Stimulated activated CD4-positive, alpha-beta T cell treated with anti-CD3 and anti-CD28 coated beads, Interleukin-4, amount 100 ng/mL, for 4 hours (primary cell): ENCODE measurements at regions not wholly inside any gene's neighbourhood (a gene's known extent, or its start where the extent isn't known, plus 50 kb on each side); places are given as distances from the start of the nearest gene placed in this dataset.
"Not testable (repeated sequence)": the region's sequence is repeated elsewhere in the genome, so short reads cannot be mapped to it uniquely, and the experiment has no call there.

Experiments used
- DNase-seq, 2 experiments: peaks; one replicate each; pipeline ENCODE4 v3.0.0-alpha.2; 2020

DNA sequence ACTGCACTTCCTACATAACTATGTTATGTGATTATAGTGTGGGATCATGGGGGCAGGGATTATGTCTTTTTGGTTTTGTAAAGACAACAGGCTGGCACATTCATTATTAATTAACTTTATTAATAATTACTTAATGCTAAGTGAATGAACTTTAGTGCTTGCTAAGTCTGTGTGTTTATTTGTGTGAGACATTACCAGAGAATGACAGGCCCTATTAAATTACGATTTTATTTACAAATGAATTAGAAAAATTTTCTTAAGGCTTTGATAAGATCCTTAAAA lies 100.9 kb downstream of the CD83 start:
- DNase-seq, result no peak

DNA sequence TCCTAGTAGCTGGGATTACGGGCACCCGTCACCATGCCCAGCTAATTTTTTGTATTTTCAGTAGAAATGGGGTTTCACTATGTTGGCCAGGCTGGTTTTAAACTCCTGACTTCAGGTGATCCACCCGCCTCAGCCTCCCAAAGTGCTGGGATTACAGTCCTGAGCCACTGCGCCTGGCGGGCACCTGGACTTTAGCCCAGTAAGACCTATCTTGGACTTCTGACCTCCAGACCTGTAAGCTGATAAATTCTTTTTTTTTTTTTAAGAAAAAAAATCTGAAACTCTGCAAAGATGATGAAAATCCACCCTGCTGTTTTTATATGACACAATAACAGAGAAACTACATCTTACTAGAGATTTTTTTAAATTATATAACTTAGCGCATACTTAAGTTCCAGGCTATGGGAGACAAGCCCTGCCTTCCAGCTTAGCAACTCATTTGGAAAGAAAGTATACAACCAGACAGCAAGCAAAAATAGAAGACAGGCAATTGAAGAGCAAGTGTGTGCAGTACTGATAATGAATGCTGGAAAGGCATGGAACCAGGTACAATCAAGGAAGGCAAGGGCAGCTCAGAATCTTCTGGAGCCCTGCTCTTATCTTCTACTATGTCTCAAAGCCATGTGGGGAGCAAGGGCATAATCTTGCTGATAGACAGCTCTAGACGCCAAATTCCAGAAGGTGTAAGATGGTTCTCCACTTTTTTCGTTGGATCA lies 104.2 kb downstream of the CD83 start:
- DNase-seq, result no peak

DNA sequence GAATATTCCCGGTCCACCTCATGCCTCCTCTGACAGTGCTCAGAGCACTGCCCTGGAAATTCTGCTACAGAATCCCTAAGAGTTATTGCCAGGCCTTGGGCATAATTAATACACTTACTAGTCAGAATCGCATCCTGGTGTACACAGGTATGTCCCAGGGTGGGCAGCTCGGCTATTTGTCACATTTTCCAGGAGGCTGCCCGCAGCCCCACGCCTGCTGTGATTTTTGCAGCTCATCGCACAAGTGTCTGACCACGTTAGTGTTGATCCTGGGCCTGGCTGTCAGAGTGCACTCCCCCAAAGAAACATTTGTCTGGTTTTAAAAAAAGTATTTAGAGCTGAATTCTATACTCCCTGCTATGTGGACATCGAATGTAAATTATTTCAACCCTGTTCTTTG lies 105.4 kb downstream of the CD83 start:
- DNase-seq, result no peak

DNA sequence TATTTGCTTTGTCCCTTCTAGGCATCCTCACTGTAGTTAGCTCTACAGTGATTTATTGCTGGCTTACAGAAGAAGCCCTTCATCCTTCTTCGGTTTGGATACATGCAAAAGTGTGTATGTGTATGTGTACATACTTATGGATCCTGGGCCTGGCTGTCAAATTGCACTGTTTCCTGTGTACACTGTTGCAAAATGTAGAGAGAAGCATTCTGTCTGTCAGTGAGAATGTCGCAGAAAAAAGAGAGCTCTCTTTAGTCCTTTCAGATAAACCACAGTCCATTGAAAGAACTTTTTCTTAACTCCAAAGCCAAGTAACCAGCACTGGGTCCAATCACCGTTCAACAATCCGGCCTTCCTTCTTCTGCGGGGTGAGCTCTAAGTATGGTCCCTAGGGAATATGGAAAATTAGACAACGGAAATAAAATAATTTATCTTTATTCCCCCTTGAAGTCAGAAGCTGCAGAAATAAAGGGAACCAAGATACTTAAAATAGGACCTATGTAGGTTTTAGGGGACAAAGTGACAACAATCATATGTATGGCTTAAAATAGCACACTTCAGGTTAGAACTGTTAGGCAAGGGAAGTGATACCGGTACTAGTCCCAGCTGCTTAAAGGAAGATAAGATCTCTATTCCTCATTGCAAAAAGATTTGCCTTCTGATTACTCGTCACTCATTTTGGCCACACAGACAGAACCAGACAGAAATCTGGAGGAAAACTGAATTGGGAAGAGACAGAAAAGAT lies 107.0 kb downstream of the CD83 start:
- DNase-seq, result no peak

DNA sequence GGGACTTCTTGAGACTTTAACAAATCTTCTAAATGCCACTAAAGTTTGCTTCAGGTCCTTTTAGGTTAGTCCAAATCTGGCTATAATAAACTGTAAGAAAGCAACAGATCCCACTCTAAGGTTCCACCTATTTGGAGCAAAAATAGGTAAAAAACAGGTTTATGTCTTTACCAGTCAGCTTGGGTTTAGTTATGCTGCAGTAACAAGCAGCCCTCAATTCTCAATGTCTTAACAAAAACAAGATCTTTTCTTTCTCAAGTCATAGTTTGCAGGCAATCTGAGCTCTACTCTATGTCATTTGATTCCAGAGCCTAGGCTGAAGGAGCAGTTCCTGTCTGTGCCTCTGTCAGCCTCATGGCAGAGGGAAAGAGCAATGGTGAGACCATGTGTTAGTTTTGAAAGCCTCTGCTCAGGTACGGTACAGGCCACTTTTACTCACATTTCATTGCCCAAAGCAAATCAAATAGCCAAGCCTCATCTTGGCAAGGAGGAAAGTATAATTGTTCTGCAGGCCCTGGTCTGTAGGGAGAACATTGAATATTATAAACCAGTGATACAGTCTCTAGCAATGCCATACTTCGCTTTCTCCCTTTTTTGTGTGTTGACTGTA lies 108.6 kb downstream of the CD83 start:
- DNase-seq, result no peak

DNA sequence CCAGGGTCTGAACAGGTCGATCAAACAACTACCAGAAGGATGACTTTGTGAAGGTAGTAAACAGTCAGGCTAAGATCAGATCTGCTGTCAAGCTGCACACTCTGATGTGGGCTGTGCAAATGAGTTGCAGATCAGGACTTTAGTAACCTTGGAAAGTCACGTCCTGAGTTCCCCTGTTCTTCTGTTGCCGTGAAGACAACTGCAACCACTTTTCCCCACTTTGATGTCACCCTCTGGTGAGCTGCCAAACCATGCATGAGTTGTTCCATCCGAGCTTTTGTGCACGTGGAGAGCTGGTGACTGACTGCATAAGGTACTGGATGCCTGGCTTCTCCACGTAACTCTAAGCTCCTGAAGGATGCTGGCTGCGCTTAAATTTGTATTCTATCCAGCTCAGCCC lies 111.0 kb downstream of the CD83 start:
- peak in 1 of 2 experiments; percentile 61 for DNase-seq

DNA sequence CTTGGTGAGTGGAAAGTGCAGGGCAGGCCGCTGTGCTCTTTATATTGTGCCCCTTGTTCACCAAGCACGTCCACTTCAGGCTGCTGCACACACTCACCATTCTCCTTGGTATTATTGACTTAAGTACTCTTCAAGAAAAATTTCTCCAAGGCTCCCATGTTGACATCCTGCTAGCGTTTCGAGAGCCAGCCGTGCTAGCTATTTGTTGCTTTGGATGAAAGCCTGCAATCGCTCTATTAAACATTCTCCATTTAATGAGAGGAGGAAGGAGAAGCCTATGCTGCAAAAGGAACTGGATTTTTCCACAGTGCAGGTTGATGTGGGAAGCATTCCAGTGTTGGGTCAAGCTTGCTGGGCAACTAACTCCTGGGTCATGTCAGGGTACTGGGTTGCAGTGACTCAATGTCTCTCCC lies 113.5 kb downstream of the CD83 start:
- DNase-seq, result no peak

DNA sequence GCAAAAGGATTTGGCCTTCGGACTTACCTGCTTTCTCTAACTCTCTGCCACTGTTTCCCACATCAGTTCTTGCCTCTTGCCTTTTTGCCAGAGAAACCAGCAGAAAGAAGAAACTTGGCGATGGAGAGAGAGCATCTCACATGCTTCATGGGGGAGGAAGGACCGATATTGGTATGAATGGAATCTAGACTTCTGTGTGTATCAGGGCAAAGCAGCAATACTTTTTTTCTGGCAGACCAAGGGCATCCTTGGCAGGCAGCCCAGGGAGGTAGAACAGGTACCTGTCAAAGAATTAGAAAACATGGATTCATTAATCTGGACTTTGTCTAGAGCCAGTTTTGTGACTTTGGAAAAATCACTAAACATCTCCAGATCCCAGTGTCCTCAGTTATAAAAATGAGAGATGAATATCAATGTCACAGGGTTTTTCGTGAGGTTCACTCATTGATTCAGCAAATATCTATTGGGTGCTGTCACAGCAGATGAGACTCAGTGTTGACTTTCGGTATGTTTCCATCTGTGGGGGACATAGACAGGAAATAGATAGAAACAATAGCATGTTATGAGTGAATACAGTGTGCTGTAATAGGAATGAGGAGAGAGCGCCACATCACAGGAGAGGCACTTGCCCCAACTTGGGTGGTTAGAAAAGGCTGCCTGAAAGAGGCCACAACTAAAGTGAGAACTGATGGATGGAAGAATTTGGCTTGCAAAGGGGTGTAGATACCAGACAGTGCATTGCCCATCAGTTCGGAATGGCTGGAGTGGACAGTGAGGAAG lies 114.1 kb downstream of the CD83 start:
- no peak for DNase-seq

DNA sequence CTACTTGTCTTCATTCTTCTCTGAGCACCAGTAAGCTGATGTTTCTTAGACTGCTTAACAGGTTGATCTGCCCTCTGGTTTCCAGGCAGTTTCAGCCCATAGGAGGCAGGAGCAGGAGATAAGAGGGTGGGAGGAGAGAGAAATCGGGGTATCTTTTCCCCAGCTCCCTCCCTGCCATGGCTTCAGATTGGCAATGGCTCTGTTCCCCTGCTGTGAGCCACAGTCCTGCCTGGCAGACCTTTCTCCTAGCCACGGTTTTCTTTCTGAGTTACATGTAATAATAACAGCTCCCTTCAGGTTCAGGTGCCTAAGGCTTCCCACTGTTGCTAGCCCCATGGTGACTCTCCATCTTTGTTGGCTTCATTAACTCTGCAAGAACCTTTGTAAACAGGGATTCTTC lies 115.3 kb downstream of the CD83 start:
- DNase-seq, result no peak

DNA sequence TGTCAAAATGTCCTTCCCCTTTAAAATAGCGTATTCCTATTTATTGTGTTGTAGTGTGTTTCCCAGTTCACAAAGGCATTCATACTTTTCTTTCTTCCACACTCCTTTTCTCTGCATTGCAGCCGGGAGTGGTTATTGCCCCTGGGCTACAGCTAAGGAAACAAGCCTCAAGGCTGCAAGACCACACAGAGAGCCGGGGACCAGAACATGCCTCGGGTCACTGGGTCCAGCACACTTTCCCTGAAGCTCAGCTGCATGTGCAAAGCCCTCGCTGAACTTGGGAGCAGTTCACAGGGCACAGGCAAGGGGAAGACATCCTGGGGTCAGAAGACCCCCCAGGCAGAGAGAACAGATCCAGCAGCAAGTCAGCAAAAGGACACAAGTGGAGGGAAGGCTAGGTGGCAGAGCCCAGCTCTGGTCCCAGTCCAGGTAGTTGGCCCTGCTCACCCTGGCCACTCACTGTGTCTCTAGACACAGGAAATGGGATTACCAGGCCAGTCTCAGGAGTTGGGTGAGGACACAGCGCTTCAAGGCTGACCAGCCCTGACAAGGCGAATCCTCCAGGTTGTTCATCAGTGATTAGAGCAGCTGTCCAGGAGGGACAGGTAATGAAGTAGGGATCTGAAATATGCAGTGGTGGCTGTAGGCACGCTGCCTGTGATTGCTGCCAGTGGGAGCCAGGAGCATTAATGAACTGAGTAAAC lies 118.2 kb downstream of the CD83 start:
- DNase-seq, result no peak

DNA sequence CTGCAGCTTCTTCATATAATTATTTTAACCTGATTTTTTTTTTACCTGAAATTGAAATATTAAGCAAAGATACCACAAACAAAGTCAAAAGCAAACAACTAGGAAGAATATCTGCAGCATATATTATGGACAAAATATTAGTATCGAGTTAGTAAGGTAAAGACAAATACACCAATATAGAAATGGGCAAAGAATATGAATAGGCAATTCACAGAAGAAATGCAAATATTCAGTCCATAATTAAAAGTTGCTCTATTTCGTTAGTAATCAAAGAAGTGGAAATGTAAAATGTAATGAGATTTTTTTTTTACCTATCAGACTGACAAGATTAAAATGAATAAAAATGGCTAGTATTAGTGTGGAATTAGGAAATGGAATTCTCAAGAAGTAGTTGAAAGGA lies 121.5 kb downstream of the CD83 start:
- no peak for DNase-seq

DNA sequence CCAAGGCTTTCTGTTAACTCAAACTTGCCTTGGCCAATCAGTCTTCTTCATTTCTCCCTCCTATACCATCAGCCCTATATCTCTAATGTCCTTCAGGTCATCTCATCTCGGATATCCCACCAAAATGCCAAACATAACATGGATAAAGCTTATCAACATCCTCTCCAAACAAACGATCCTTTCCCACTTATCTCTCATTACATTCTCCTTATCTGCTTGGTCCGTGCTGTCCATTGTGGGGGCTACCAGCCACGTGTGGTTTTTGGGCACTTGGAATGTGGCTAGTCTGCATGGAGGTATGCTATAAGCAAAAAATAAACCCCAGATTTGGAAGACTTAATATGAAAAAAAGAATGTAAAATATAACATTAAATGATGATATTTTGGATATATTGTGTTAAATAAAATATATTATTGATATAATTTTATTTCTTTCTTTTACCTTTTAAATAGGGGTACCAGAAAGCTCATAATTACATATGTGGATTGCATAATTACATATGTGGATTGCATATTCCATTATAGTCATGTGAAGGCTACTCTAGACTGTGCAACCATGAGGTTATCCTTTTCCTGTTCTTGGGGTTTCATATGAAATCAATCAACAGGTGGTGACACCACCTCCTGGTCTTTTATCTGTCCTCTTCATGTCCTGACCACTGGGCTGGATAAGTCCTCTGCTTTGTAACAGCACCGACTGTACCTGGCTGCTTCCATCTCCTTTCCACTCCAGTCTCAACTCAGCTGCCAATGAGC lies 123.0 kb downstream of the CD83 start:
- DNase-seq, result no peak

DNA sequence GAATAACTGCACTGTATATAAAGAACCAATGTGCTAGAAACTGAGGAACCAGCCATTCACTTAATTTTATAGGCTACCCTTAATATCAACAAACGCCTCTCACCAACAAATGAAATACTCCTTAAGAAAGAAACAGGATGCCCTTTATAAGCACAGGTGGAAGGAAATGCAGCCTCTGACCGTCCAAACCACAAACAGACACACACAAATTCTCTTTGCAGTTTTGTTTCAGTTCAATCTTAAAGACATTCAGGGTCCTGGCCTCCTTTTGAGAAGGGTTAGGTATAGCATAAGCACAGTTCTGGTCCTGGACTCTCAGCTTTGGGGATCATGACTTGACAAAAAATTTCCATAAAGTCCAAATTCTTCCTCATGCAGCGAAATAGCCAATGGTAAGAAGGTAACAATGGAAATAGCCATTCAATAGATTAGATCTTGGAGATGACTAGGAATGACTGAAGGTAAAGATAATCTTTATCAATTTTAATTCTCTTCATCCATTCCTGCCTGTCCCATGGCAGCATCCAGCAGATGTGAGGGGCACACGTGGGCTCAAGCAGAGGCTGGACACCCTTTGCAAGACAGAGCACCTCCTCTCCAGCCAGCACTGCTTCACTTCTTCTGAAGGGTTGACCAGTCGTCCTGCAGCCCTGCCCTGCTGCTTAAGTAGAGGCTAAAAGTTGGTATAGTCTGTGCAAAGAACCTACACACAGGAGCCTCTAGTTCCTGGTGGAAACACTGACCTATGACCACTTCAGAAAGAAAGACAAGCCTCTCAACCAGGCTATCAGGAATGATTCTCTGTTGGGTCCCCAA lies 123.9 kb downstream of the CD83 start:
- DNase-seq, result no peak

DNA sequence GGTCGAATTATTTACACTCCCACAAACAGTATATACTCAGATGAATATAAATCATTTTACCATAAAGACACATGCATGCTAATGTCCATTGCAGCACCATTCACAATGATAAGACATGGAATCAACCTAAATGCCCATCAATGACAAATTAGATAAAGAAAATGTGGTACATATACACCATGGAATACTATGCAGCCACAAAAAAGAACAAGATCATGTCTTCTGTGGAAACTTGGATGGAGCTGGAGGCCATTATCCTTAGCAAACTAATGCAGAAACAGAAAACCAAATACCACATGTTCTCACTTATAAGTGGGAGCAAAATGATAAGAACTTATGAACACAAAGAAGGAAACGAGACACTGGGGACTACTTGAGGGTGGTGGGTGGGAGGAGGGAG lies 125.3 kb downstream of the CD83 start:
- DNase-seq, result not testable (repeated sequence)

DNA sequence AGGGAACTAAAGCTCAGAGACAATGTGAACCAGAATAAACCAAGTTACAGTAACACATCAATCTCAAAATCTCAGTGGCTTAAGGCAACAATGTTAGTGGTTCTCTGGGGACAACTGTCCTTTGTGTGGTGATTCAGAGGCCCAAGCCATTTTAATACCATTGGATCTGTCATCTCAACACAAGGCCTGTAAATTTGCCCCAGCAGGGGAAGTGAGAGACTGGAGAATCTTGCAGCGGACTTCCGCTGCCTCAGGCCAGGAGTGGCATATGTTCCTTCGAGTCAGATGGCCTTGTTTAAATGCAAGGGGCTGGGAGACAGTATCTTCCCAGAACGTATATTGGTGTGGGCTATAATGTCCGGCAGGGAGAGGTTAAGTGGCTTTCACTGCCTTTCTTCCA lies 126.0 kb downstream of the CD83 start:
- no peak for DNase-seq

DNA sequence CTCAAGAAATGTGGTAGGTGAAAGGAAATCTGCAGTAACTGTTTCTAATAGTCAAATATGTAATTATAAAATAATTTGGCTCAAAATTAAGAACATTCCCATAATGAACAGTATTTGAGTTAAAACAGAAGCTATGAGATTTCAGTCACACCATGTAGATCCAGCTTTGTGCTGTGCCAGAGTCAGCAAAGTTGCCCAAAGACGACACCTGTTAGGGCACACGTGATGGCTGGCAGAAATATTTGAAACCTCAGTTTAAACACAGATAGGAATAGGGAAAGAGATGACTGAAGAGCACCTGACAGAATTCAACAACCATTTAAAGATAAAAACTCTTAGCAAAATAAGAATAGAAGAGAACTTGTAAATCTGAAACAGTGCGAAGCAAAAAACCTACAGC lies 129.3 kb downstream of the CD83 start:
- no peak for DNase-seq

DNA sequence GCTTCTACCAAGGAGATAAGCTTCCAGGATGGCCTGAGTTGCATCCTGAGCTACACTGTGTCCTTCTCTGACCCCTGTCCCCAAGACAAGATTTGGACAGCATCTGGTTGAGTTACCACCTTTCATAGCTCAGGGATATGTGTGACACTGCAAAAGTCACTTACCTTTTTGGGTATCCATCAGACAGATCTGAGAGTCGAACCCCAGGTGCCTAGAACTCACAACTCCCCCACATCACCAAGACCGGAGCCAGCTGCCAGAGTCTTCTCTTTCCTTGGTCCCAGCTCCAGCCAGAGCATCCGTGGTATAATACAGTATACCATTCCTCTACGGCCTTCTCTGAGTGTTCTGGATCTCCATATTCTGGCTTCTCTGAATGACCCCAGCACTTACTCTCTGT lies 133.0 kb downstream of the CD83 start:
- no peak for DNase-seq

DNA sequence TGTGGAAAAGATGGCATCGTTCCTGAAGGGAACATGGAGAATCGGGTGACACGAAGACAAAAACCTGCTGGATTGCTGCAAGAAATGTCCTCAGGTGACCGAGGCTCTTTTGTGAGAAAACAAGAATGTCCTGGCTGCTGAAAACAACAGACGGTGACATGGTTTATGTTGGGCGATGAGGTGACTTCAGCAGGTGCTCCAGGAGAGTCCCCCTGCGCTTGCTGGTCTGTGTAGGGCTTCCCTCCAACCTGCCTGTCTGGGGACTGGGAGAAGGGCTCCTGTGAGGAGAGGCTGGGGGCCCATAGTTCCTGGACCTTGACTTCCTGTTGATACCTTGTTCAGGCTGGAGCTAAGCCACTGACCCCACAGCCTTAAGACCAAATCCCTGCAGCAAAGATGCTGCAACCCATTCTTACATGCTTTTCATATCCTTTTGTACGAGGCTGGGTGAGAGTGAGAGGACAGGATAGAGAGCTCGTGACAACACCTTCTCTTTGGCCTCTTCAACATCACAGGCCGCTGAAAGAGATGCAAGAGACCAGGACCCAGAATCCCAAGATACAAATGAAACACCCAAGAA lies 134.8 kb downstream of the CD83 start:
- DNase-seq, result no peak

DNA sequence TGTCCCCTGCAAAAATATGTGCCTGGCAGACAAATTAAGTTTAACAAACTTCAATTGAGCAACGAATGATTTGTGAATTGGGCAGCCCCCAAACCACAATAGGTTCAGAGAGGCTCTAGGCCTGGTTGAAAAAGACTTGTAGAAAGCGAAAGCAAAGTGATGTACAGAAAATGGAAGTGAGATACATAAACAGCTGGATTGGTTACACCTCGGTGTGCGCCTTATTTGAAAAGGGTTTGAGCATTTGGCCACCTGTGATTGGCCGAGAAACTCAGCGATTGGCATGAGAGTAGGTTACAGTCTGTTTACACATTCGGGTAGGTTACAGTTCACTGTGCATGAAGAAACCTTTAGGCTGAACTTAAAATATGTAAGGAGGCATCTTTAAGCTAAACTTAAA lies 136.9 kb downstream of the CD83 start:
- no peak for DNase-seq

DNA sequence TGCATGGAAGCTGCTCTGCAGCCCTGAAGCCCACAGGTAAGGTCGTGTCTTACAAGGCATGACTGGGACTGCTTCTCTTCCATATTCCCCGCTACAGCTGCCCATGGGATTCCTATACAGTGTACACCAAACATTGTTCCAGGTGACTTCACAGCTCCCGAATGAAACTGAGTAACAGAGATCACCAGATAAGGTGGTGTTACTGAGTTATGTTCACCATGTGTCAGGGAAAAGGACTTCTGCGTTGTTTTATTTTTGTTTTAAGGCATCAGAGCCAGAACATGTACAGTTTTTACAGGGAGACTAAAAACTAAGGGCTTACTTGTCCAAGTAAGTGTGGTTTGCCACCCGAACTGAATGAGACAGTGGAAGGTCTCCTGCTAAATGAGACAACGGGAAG lies 138.3 kb downstream of the CD83 start:
- no peak for DNase-seq

DNA sequence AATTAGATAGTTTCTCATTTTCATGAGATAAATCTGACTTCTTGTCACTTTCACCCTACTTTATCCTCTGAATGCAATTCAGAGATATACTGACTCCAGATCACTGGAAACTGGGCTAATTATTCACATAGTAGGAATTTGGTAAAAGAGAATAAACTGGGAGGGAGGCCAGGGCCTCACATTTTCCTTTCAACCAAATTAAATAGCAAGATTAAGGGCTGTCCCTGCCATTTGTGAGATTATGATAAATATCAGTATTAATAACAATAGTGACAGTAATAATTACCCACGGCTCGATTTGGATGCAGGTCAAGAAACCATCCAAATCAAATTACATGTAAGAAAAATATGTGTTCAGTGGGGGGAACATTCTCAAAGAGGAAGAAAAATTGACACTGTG lies 140.5 kb downstream of the CD83 start:
- no peak for DNase-seq
